H1 (cell line): ENCODE measurements at regions not wholly inside any gene's neighbourhood (a gene's known extent, or its start where the extent isn't known, plus 50 kb on each side); places are given as distances from the start of the nearest gene placed in this dataset.

ENCODE experiments used
- CTCF ChIA-PET: fragments of 300-600 bp; sonication (Branson Sonifier 250); formaldehyde crosslinking; loops from one replicate; lab custom pipeline; 2021; ENCODE audit not compliant: partially characterized antibody; lab: Charles Lee
- POLR2A ChIA-PET: fragments of 300-600 bp; sonication (Branson Sonifier 250); formaldehyde crosslinking; loops from one replicate; lab custom pipeline; 2021; ENCODE audit warnings: inconsistent platforms; ENCODE audit not compliant: partially characterized antibody; lab: Charles Lee
- DNase-seq, 2 experiments: peaks; one replicate each; pipeline versions ENCODE4 v3.0.0 to v3.0.0-alpha.2; 2010 to 2022; ENCODE audit warnings: low spot score in 2 of 2, low read depth in 1 of 2, mixed read lengths in 1 of 2
- FAIRE-seq: peaks from 2 replicates; lab custom pipeline; 2011; peaks lifted over from hg19 to GRCh38; lab: Jason Lieb, UNC
- H2AFZ ChIP-seq: 2 replicates; pipeline ENCODE4 v1.8.1; 2012; ENCODE audit warnings: low read length, inconsistent platforms
- H2AK5ac ChIP-seq: 2 replicates; pipeline ENCODE4 v1.6.1; 2013; ENCODE audit warnings: low read depth, low read length
- H2BK120ac ChIP-seq: replicated peaks from 2 replicates; pipeline ENCODE3; 2013; ENCODE audit warnings: low read depth, low read length, inconsistent platforms
- H2BK12ac ChIP-seq: 2 replicates; pipeline ENCODE4 v1.6.1; 2013; ENCODE audit warnings: low read depth, low read length
- H2BK15ac ChIP-seq: 2 replicates; pipeline ENCODE4 v1.6.1; 2013; ENCODE audit warnings: low read length
- H2BK20ac ChIP-seq: 2 replicates; pipeline ENCODE4 v1.6.1; 2013; ENCODE audit warnings: low read length
- H2BK5ac ChIP-seq: 2 replicates; pipeline ENCODE4 v1.6.1; 2013; ENCODE audit warnings: low read depth, low read length
- H3K14ac ChIP-seq: 2 replicates; pipeline ENCODE4 v1.6.1; 2013; ENCODE audit warnings: inconsistent platforms; ENCODE audit not compliant: insufficient read length
- H3K18ac ChIP-seq: 2 replicates; pipeline ENCODE4 v1.6.1; 2013; ENCODE audit warnings: low read length; ENCODE audit errors: extremely low read depth
- H3K23ac ChIP-seq: 2 replicates; pipeline ENCODE4 v1.6.1; 2013; ENCODE audit warnings: inconsistent platforms; ENCODE audit not compliant: insufficient read length
- H3K23me2 ChIP-seq: 2 replicates; pipeline ENCODE4 v1.6.1; 2013; ENCODE audit warnings: low read depth, low read length
- H3K27ac ChIP-seq: 2 replicates; pipeline ENCODE4 v1.6.1; 2011; ENCODE audit warnings: low read depth, low read length, inconsistent platforms
- H3K27me3 ChIP-seq, 4 experiments: replicated peaks in 1 of 4; 1 replicate in 1 of 4; 2 replicates in 3 of 4; pipeline versions ENCODE4 v1.6.1 to v1.8.1; 2011 to 2013; ENCODE audit warnings: low read length in 3 of 4, mild to moderate bottlenecking in 3 of 4, inconsistent platforms in 2 of 4, mixed read lengths in 2 of 4, moderate library complexity in 1 of 4; ENCODE audit not compliant: control insufficient read depth in 3 of 4, insufficient read depth in 3 of 4; ENCODE audit errors: extremely low read depth in 1 of 4
- H3K36me3 ChIP-seq, 4 experiments: 2 replicates each; pipeline versions ENCODE4 v1.6.1 to v1.8.1; 2011 to 2013; ENCODE audit warnings: mild to moderate bottlenecking in 4 of 4, low read length in 3 of 4, moderate library complexity in 2 of 4, control low read depth in 1 of 4, inconsistent platforms in 1 of 4; ENCODE audit not compliant: insufficient read depth in 4 of 4, control insufficient read depth in 2 of 4
- H3K4ac ChIP-seq: replicated peaks from 2 replicates; pipeline ENCODE3; 2013; ENCODE audit warnings: low read length, low read depth, mixed read lengths, inconsistent platforms; ENCODE audit not compliant: insufficient read length
- H3K4me1 ChIP-seq, 4 experiments: replicated peaks in 1 of 4; 1 replicate in 1 of 4; 2 replicates in 3 of 4; pipeline versions ENCODE4 v1.6.1 to v1.8.1; 2011 to 2013; ENCODE audit warnings: low read length in 3 of 4, inconsistent platforms in 2 of 4, mixed read lengths in 1 of 4; ENCODE audit not compliant: insufficient read depth in 4 of 4, control insufficient read depth in 3 of 4
- H3K4me2 ChIP-seq, 2 experiments: 2 replicates each; pipeline versions ENCODE4 v1.6.1 to v1.8.1; 2011 to 2013; ENCODE audit warnings: low read depth in 2 of 2, low read length in 2 of 2, control low read depth in 1 of 2, inconsistent platforms in 1 of 2, mild to moderate bottlenecking in 1 of 2; ENCODE audit not compliant: insufficient read depth in 1 of 2
- H3K4me3 ChIP-seq, 4 experiments: fragments of 200-600, 300-600 bp in 1 of 4; sonication (generic), shearing (Covaris generic), sonication (Bioruptor Twin) in 1 of 4; 2 replicates each; pipeline versions ENCODE4 v1.5.1 to v1.8.1; 2011 to 2016; ENCODE audit warnings: low read length in 4 of 4, low read depth in 3 of 4, control low read depth in 2 of 4, inconsistent platforms in 2 of 4, mild to moderate bottlenecking in 2 of 4, mixed read lengths in 1 of 4, moderate library complexity in 1 of 4; ENCODE audit not compliant: insufficient read depth in 2 of 4; ENCODE audit errors: extremely low read depth in 1 of 4
- H3K56ac ChIP-seq: replicated peaks from 2 replicates; pipeline ENCODE3; 2013; ENCODE audit warnings: low read depth, mild to moderate bottlenecking, mixed read lengths, low read length, inconsistent platforms; ENCODE audit not compliant: insufficient read length
- H3K79me1 ChIP-seq: 2 replicates; pipeline ENCODE4 v1.6.1; 2013; ENCODE audit warnings: low read depth, low read length, control low read depth
- H3K79me2 ChIP-seq, 2 experiments: 2 replicates each; pipeline versions ENCODE4 v1.6.1 to v1.8.1; 2012 to 2013; ENCODE audit warnings: low read length in 2 of 2, mild to moderate bottlenecking in 2 of 2, inconsistent platforms in 1 of 2; ENCODE audit not compliant: insufficient read depth in 2 of 2, control insufficient read depth in 1 of 2
- H3K9ac ChIP-seq, 4 experiments: replicated peaks in 1 of 4; 1 replicate in 1 of 4; 2 replicates in 3 of 4; pipeline versions ENCODE4 v1.6.1 to v1.8.1; 2011 to 2013; ENCODE audit warnings: low read depth in 3 of 4, low read length in 3 of 4, control low read depth in 2 of 4, mild to moderate bottlenecking in 2 of 4, moderate library complexity in 2 of 4, inconsistent platforms in 1 of 4; ENCODE audit errors: extremely low read depth in 1 of 4
- H3K9me3 ChIP-seq, 2 experiments: 2 replicates each; pipeline versions ENCODE4 v1.6.1 to v1.8.1; 2012 to 2013; ENCODE audit warnings: mild to moderate bottlenecking in 2 of 2, moderate library complexity in 2 of 2, control low read depth in 1 of 2, inconsistent platforms in 1 of 2, low read depth in 1 of 2, low read length in 1 of 2, mixed read lengths in 1 of 2; ENCODE audit not compliant: insufficient read depth in 2 of 2
- H4K20me1 ChIP-seq, 2 experiments: replicated peaks in 1 of 2; 2 replicates each; pipeline versions ENCODE3 to v1.8.1; 2011 to 2013; ENCODE audit warnings: inconsistent platforms in 2 of 2, low read length in 2 of 2, mild to moderate bottlenecking in 1 of 2; ENCODE audit not compliant: insufficient read depth in 2 of 2, control insufficient read depth in 1 of 2
- H4K5ac ChIP-seq: 2 replicates; pipeline ENCODE4 v1.6.1; 2013; ENCODE audit warnings: low read length, low read depth, mixed read lengths, inconsistent platforms; ENCODE audit not compliant: insufficient read length
- H4K8ac ChIP-seq: 2 replicates; pipeline ENCODE4 v1.8.0; 2013; ENCODE audit warnings: mild to moderate bottlenecking, moderate library complexity, low read length, inconsistent platforms; ENCODE audit not compliant: insufficient read depth; ENCODE audit errors: extremely low read depth
- H4K91ac ChIP-seq: replicated peaks from 2 replicates; pipeline ENCODE3; 2013; ENCODE audit warnings: low read length, mixed read lengths, inconsistent platforms; ENCODE audit not compliant: insufficient read length
- ASH2L ChIP-seq: fragments of 200-600, 300-600 bp; sonication (generic); IDR thresholded peaks from one replicate; pipeline ENCODE4 v1.7.1; 2017; ENCODE audit warnings: low read length
- BACH1 ChIP-seq: IDR thresholded peaks from 2 replicates; pipeline ENCODE4 v1.6.1; 2012; ENCODE audit warnings: low read length, improper control_type of control experiment
- WGBS, 2 experiments: shearing (Covaris generic) in 1 of 2; methylation state at CpG; one replicate each; pipeline versions ENCODE4 v1.1.6 to v1.1.7; 2013 to 2015; ENCODE audit warnings: low lambda C conversion rate in 2 of 2, mixed read lengths in 2 of 2, inconsistent platforms in 1 of 2, low coverage in 1 of 2, missing lambda C conversion rate in 1 of 2; ENCODE audit not compliant: insufficient replicate concordance in 2 of 2, insufficient coverage in 1 of 2, insufficient read length in 1 of 2; ENCODE audit errors: extremely low coverage in 1 of 2, missing lambda C conversion rate in 1 of 2; 5-methylcytosine and 5-hydroxymethylcytosine counted together

DNA sequence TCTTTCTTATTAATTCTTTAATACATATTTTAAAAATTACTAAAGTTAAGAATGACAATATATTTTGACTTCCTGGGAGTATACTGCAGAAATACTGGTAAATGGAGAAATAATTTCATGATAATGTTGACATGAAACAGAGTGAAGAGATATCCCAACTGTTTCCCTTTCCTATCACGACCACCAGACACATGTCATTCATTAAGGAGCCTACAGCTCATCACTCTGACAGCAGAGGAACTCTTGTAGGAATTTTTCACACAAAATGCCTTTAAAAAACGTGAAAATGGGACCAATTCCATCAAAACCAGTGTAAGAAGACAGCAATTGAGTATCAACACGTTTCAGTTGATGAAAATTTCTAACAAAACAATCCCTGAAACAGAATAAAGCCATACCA lies 172.9 kb upstream of the CPHXL start:
- no peak overlapping the region for H4K8ac ChIP-seq
- no peak overlapping the region for H2BK20ac ChIP-seq
- no peaks in the 10 kb centered on the region for H3K9me3 ChIP-seq
- H3K27ac ChIP-seq = no peak overlapping the region
- H3K4me2 ChIP-seq = no peak overlapping the region
- H3K9ac ChIP-seq = no peak overlapping the region
- no peak overlapping the region for H3K4ac ChIP-seq
- no peak overlapping the region for H2BK120ac ChIP-seq
- no peak overlapping the region for H3K56ac ChIP-seq
- no peak overlapping the region for H4K5ac ChIP-seq
- H3K4me3 ChIP-seq = no peak overlapping the region
- no peaks in the 10 kb centered on the region for H3K27me3 ChIP-seq
- H3K4me1 ChIP-seq = no peaks in the 10 kb centered on the region
- H3K18ac ChIP-seq = no peak overlapping the region
- no peak overlapping the region for H3K14ac ChIP-seq
- no peaks in the 10 kb centered on the region for H3K36me3 ChIP-seq
- H3K79me2 ChIP-seq = no peaks in the 10 kb centered on the region
- no peaks in the 10 kb centered on the region for H3K23me2 ChIP-seq
- H3K79me1 ChIP-seq = no peaks in the 10 kb centered on the region
- no peak overlapping the region for H2AFZ ChIP-seq
- no peak overlapping the region for H4K91ac ChIP-seq
- DNase-seq (no peak), FAIRE-seq (no peak)
- H4K20me1 ChIP-seq = no peaks in the 10 kb centered on the region
- H2BK15ac ChIP-seq = no peak overlapping the region
- no peak overlapping the region for H3K23ac ChIP-seq
- TF ChIP-seq BACH1 (no peak), ASH2L (no peak)
- TF ChIP-seq, all 59 proteins: peak for 0
- no peak overlapping the region for H2AK5ac ChIP-seq
- H2BK12ac ChIP-seq = no peak overlapping the region
- ChIA-PET POLR2A (no interaction called here), CTCF (no interaction called here)
- H2BK5ac ChIP-seq = no peak overlapping the region
- 55% methylated on average over 3 of the region's 3 CpGs; no CpG with 5 or more reads in 1 of the 2 experiments for WGBS, 2 experiments
